ENCODE measurements at regions not wholly inside any gene's neighbourhood (a gene's known extent, or its start where the extent isn't known, plus 50 kb on each side); places are given as distances from the start of the nearest gene placed in this dataset.
A peak's percentile ranks its signal among the peaks of the same experiment; 100 is the strongest.
"Not testable (repeated sequence)": the region's sequence is repeated elsewhere in the genome, so short reads cannot be mapped to it uniquely, and the experiment has no call there.

- not testable (repeated sequence) for DNase-seq
Measured at GRCh38 chr20:52424357-52424942, 232.9 kb upstream of the ZFP64 start.

GRCh38 chr20:52423536-52424140 is 232.1 kb upstream of the ZFP64 start:
- not testable (repeated sequence) for DNase-seq

- no peak for DNase-seq
Measured at GRCh38 chr20:52422574-52423336, 231.2 kb upstream of the ZFP64 start.

GRCh38 chr20:52420805-52421204 is 229.2 kb upstream of the ZFP64 start:
- no peak for DNase-seq

- no peak for DNase-seq
Measured at GRCh38 chr20:52419205-52419604, 227.6 kb upstream of the ZFP64 start.

- no peak for DNase-seq
Measured at GRCh38 chr20:52416953-52417352, 225.4 kb upstream of the ZFP64 start.

- no peak for DNase-seq
Measured at GRCh38 chr20:52411611-52412010, 220.0 kb upstream of the ZFP64 start.

GRCh38 chr20:52410731-52411234 is 219.2 kb upstream of the ZFP64 start:
- DNase-seq = no peak

GRCh38 chr20:52410182-52410647 is 218.6 kb upstream of the ZFP64 start:
- peak; percentile 18 for DNase-seq

- DNase-seq = no peak
Measured at GRCh38 chr20:52405986-52406385, 214.4 kb upstream of the ZFP64 start.

- DNase-seq = no peak
Measured at GRCh38 chr20:52405417-52405816, 213.8 kb upstream of the ZFP64 start.

- DNase-seq = no peak
Measured at GRCh38 chr20:52404671-52405070, 213.1 kb upstream of the ZFP64 start.

GRCh38 chr20:52402950-52403349 is 211.4 kb upstream of the ZFP64 start:
- no peak for DNase-seq

- no peak for DNase-seq
Measured at GRCh38 chr20:52402514-52402913, 210.9 kb upstream of the ZFP64 start.

- DNase-seq = no peak
Measured at GRCh38 chr20:52401431-52401830, 209.9 kb upstream of the ZFP64 start.

GRCh38 chr20:52399352-52399751 is 207.8 kb upstream of the ZFP64 start:
- DNase-seq = no peak

GRCh38 chr20:52389606-52390005 is 198.0 kb upstream of the ZFP64 start:
- DNase-seq = no peak

- DNase-seq = no peak
Measured at GRCh38 chr20:52383995-52384621, 192.5 kb upstream of the ZFP64 start.

- DNase-seq = no peak
Measured at GRCh38 chr20:52382933-52383332, 191.4 kb upstream of the ZFP64 start.

- peak; percentile 49 for DNase-seq
Measured at GRCh38 chr20:52379723-52380336, 188.3 kb upstream of the ZFP64 start.

GRCh38 chr20:52372169-52372568 is 180.6 kb upstream of the ZFP64 start:
- no peak for DNase-seq

GRCh38 chr20:52365688-52366087 is 174.1 kb upstream of the ZFP64 start:
- DNase-seq = no peak

GRCh38 chr20:52364405-52364804 is 172.8 kb upstream of the ZFP64 start:
- no peak for DNase-seq
